GM12865 (cell line): ENCODE measurements at regions not wholly inside any gene's neighbourhood (a gene's known extent, or its start where the extent isn't known, plus 50 kb on each side); places are given as distances from the start of the nearest gene placed in this dataset.

ENCODE experiments used
- DNase-seq: peaks from one replicate; pipeline ENCODE4 v3.0.0; 2010; ENCODE audit warnings: low read depth
- H3K4me3 ChIP-seq: 2 replicates; pipeline ENCODE4 v1.5.1; 2011; ENCODE audit warnings: mild to moderate bottlenecking, low read depth, low read length, control low read depth
- TF ChIP-seq, protein P1 (sequence below): IDR thresholded peaks from 2 replicates; pipeline ENCODE4 v1.5.1; 2011; ENCODE audit warnings: low read length, control low read depth, low read depth, inconsistent platforms; ENCODE audit not compliant: insufficient read depth; ENCODE audit errors: missing control alignments

DNA sequence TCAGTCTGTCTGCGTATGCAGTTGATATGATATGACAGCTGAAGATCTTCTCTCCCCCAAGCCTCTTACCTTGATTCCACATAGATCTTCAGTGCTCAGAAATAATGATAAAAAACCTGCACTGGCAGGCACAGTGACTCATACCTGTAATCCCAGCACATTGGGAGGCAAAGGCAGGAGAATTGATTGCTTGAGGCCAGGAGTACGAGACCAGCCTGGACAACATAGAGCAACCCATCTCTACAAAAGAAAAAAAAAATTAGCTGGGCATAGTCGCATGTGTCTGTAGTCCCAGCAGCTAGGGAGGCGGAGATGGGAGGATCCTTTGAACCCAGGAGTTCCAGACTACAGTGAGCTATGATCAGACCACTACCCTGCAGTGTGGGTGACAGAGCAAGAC lies 551.0 kb upstream of the MIR17HG start:
- H3K4me3 ChIP-seq: no peak overlapping the region
- TF ChIP-seq, protein P1, sequence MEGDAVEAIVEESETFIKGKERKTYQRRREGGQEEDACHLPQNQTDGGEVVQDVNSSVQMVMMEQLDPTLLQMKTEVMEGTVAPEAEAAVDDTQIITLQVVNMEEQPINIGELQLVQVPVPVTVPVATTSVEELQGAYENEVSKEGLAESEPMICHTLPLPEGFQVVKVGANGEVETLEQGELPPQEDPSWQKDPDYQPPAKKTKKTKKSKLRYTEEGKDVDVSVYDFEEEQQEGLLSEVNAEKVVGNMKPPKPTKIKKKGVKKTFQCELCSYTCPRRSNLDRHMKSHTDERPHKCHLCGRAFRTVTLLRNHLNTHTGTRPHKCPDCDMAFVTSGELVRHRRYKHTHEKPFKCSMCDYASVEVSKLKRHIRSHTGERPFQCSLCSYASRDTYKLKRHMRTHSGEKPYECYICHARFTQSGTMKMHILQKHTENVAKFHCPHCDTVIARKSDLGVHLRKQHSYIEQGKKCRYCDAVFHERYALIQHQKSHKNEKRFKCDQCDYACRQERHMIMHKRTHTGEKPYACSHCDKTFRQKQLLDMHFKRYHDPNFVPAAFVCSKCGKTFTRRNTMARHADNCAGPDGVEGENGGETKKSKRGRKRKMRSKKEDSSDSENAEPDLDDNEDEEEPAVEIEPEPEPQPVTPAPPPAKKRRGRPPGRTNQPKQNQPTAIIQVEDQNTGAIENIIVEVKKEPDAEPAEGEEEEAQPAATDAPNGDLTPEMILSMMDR: no peak
- DNase-seq: no peak

GRCh38 chr13:90797335-90797734 lies 550.2 kb upstream of the MIR17HG start:
- TF ChIP-seq, protein P1: no peak
- no peak overlapping the region for H3K4me3 ChIP-seq
- no peak for DNase-seq

DNA sequence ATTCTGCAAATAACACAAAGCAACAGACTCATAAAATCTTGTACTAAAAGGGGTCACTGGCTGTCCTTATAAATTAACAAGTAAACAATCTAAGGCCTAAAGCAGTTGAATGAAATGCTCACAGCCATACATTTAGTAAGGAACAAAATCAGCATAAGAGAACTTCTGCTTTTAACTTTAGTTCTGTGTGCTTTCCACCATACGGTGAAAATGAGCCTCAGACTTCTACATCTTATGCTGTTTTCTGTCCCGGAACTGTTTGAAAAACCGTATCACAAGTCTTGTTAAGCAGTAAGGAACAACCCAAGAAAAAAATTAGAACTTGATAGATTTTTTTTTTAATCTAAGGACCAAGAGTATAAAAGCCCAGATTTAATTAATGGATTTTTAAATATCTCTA lies 549.1 kb upstream of the MIR17HG start:
- H3K4me3 ChIP-seq: no peak overlapping the region
- TF ChIP-seq, protein P1: no peak
- DNase-seq: no peak

- H3K4me3 ChIP-seq: no peak overlapping the region
- TF ChIP-seq, protein P1: no peak
- DNase-seq: peak; percentile 6
Measured at GRCh38 chr13:90800082-90800746, 547.3 kb upstream of the MIR17HG start.

DNA sequence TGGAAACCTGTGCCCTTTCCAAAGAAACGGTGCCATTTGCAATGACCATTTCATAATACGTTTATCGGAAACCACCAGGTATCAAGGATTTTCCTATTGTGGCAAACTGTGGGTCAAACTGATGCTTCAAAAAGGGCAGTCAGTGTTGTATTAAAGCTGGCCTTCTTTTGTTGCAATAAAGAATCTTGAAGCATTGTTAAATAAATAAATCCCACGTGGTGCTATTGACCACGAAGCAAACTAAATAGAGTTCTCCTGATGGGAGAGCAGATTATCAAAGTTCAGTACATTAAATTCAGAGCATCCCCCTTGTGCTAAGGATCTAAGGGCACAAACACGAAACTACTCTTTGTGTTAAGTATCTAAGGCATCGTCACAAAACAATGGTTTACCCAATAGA lies 545.9 kb upstream of the MIR17HG start:
- no peak for DNase-seq
- TF ChIP-seq, protein P1: no peak
- H3K4me3 ChIP-seq: no peak overlapping the region

- H3K4me3 ChIP-seq: no peak overlapping the region
- no peak for DNase-seq
- TF ChIP-seq, protein P1: no peak
Measured at GRCh38 chr13:90803210-90803609, 544.3 kb upstream of the MIR17HG start.

DNA sequence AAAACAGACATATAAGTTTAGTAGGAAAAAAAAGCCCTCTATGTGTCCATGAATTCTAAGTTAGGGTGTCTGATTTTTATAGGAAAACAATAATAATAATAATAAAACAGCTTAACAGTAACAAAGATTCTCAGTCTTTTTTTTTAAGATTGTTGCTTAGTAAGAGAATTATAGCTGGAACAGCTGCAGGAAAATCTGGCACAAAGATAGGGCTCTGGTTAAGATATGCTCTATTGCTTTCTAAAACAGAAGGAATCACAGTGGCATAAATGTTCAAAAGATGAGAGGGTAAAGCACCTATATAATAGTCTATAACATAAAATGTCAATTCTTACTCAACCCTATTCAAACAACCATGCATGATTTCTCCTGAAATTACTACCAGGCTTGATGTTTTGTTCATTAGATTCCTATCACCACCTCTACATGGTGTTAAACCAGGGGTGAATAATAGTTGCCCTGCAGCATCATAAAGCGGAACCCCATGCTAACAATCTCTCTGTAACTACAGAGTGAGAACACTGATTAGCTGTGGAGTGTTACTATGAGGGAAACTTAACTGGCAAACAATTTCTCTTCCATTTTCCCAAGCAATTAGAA lies 541.4 kb upstream of the MIR17HG start:
- no peak overlapping the region for H3K4me3 ChIP-seq
- TF ChIP-seq, protein P1: no peak
- no peak for DNase-seq
